ENCODE measurements at regions not wholly inside any gene's neighbourhood (a gene's known extent, or its start where the extent isn't known, plus 50 kb on each side); places are given as distances from the start of the nearest gene placed in this dataset.
A peak's percentile ranks its signal among the peaks of the same experiment; 100 is the strongest.
"Not testable (repeated sequence)": the region's sequence is repeated elsewhere in the genome, so short reads cannot be mapped to it uniquely, and the experiment has no call there.

- Histone ChIP-seq H3K36me3 (ENCODE audit: insufficient read depth, insufficient read length, low read length) (no peaks in the 10 kb centered on the region), H3K27me3 (ENCODE audit: insufficient read depth, insufficient read length) (no peaks in the 10 kb centered on the region), H3K4me3 (ENCODE audit: insufficient read length, low read depth) (no peak overlapping the region), H3K4me1 (ENCODE audit: insufficient read depth, insufficient read length) (no peaks in the 10 kb centered on the region), H3K9me3 (ENCODE audit: insufficient read depth, low read length) (no peaks in the 10 kb centered on the region), H3K9ac (ENCODE audit: insufficient read length, low read depth) (no peak overlapping the region)
- TF ChIP-seq SUZ12 (IDR thresholded peaks at IDR 0.05; ENCODE audit: extremely low read depth, insufficient read depth, insufficient read length) = no peak
- DNase-seq (ENCODE audit: low read depth, low spot score) = no peak
These were observed 64.1 kb upstream of the MMS22L start for GRCh38 chr6:97347111-97347510.

GRCh38 chr6:97361286-97361685 is 78.3 kb upstream of the MMS22L start:
- no peak for DNase-seq (ENCODE audit: low read depth, low spot score)
- no peak overlapping the region for H3K4me3 ChIP-seq (ENCODE audit: insufficient read length, low read depth)
- no peak for TF ChIP-seq SUZ12 (IDR thresholded peaks at IDR 0.05; ENCODE audit: extremely low read depth, insufficient read depth, insufficient read length)
- TF ChIP-seq ZNF274 (IDR thresholded peaks at IDR 0.05; ENCODE audit: low read depth, low read length) = no peak
- TF ChIP-seq YY1 (IDR thresholded peaks at IDR 0.05; ENCODE audit: insufficient read depth, insufficient read length) = no peak
- no peaks in the 10 kb centered on the region for H3K36me3 ChIP-seq (ENCODE audit: insufficient read depth, insufficient read length, low read length)
- no peaks in the 10 kb centered on the region for H3K4me1 ChIP-seq (ENCODE audit: insufficient read depth, insufficient read length)
- no peaks in the 10 kb centered on the region for H3K27me3 ChIP-seq (ENCODE audit: insufficient read depth, insufficient read length)
- H3K9me3 ChIP-seq (ENCODE audit: insufficient read depth, low read length) = no peaks in the 10 kb centered on the region
- H3K9ac ChIP-seq (ENCODE audit: insufficient read length, low read depth) = no peak overlapping the region

- no peak for DNase-seq (ENCODE audit: low read depth, low spot score)
- H3K4me3 ChIP-seq (ENCODE audit: insufficient read length, low read depth) = no peak overlapping the region
- TF ChIP-seq SUZ12 (IDR thresholded peaks at IDR 0.05; ENCODE audit: extremely low read depth, insufficient read depth, insufficient read length) (no peak), ZNF274 (IDR thresholded peaks at IDR 0.05; ENCODE audit: low read depth, low read length) (no peak), YY1 (IDR thresholded peaks at IDR 0.05; ENCODE audit: insufficient read depth, insufficient read length) (no peak)
- H3K9me3 ChIP-seq (ENCODE audit: insufficient read depth, low read length) = no peaks in the 10 kb centered on the region
- H3K9ac ChIP-seq (ENCODE audit: insufficient read length, low read depth) = no peak overlapping the region
- H3K27me3 ChIP-seq (ENCODE audit: insufficient read depth, insufficient read length) = no peaks in the 10 kb centered on the region
- H3K4me1 ChIP-seq (ENCODE audit: insufficient read depth, insufficient read length) = no peaks in the 10 kb centered on the region
- H3K36me3 ChIP-seq (ENCODE audit: insufficient read depth, insufficient read length, low read length) = no peaks in the 10 kb centered on the region
These were observed 81.3 kb upstream of the MMS22L start for GRCh38 chr6:97364327-97364726.

- not testable (repeated sequence) for H3K27me3 ChIP-seq (ENCODE audit: insufficient read depth, insufficient read length); H3K4me1 ChIP-seq (ENCODE audit: insufficient read depth, insufficient read length); DNase-seq (ENCODE audit: low read depth, low spot score); H3K4me3 ChIP-seq (ENCODE audit: insufficient read length, low read depth); H3K36me3 ChIP-seq (ENCODE audit: insufficient read depth, insufficient read length, low read length); H3K9ac ChIP-seq (ENCODE audit: insufficient read length, low read depth); H3K9me3 ChIP-seq (ENCODE audit: insufficient read depth, low read length)
These were observed 99.1 kb upstream of the MMS22L start for GRCh38 chr6:97382071-97382470.

GRCh38 chr6:97392735-97393134 is 109.7 kb upstream of the MMS22L start:
- no peak overlapping the region for H3K4me3 ChIP-seq (ENCODE audit: insufficient read length, low read depth)
- no peaks in the 10 kb centered on the region for H3K27me3 ChIP-seq (ENCODE audit: insufficient read depth, insufficient read length)
- DNase-seq (ENCODE audit: low read depth, low spot score) = no peak
- TF ChIP-seq SUZ12 (IDR thresholded peaks at IDR 0.05; ENCODE audit: extremely low read depth, insufficient read depth, insufficient read length) (no peak), YY1 (IDR thresholded peaks at IDR 0.05; ENCODE audit: insufficient read depth, insufficient read length) (no peak), ZNF274 (IDR thresholded peaks at IDR 0.05; ENCODE audit: low read depth, low read length) (no peak)
- no peaks in the 10 kb centered on the region for H3K4me1 ChIP-seq (ENCODE audit: insufficient read depth, insufficient read length)
- no peaks in the 10 kb centered on the region for H3K36me3 ChIP-seq (ENCODE audit: insufficient read depth, insufficient read length, low read length)
- no peak overlapping the region for H3K9ac ChIP-seq (ENCODE audit: insufficient read length, low read depth)
- no peaks in the 10 kb centered on the region for H3K9me3 ChIP-seq (ENCODE audit: insufficient read depth, low read length)

- H3K4me3 ChIP-seq (ENCODE audit: insufficient read length, low read depth) = no peak overlapping the region
- peak; percentile 36 for DNase-seq (ENCODE audit: low read depth, low spot score)
- TF ChIP-seq YY1 (IDR thresholded peaks at IDR 0.05; ENCODE audit: insufficient read depth, insufficient read length) (no peak), ZNF274 (IDR thresholded peaks at IDR 0.05; ENCODE audit: low read depth, low read length) (no peak), SUZ12 (IDR thresholded peaks at IDR 0.05; ENCODE audit: extremely low read depth, insufficient read depth, insufficient read length) (no peak)
- H3K27me3 ChIP-seq (ENCODE audit: insufficient read depth, insufficient read length) = no peaks in the 10 kb centered on the region
- no peak overlapping the region for H3K9ac ChIP-seq (ENCODE audit: insufficient read length, low read depth)
- no peaks in the 10 kb centered on the region for H3K4me1 ChIP-seq (ENCODE audit: insufficient read depth, insufficient read length)
- H3K36me3 ChIP-seq (ENCODE audit: insufficient read depth, insufficient read length, low read length) = no peaks in the 10 kb centered on the region
- no peaks in the 10 kb centered on the region for H3K9me3 ChIP-seq (ENCODE audit: insufficient read depth, low read length)
These were observed 111.2 kb upstream of the MMS22L start for GRCh38 chr6:97394160-97394748.

GRCh38 chr6:97396880-97397279 is 113.9 kb upstream of the MMS22L start:
- Histone ChIP-seq H3K36me3 (ENCODE audit: insufficient read depth, insufficient read length, low read length) (no peaks in the 10 kb centered on the region), H3K4me3 (ENCODE audit: insufficient read length, low read depth) (no peak overlapping the region), H3K9ac (ENCODE audit: insufficient read length, low read depth) (no peak overlapping the region), H3K27me3 (ENCODE audit: insufficient read depth, insufficient read length) (no peaks in the 10 kb centered on the region), H3K9me3 (ENCODE audit: insufficient read depth, low read length) (no peaks in the 10 kb centered on the region), H3K4me1 (ENCODE audit: insufficient read depth, insufficient read length) (no peaks in the 10 kb centered on the region)
- TF ChIP-seq YY1 (IDR thresholded peaks at IDR 0.05; ENCODE audit: insufficient read depth, insufficient read length) (no peak), SUZ12 (IDR thresholded peaks at IDR 0.05; ENCODE audit: extremely low read depth, insufficient read depth, insufficient read length) (no peak), ZNF274 (IDR thresholded peaks at IDR 0.05; ENCODE audit: low read depth, low read length) (no peak)
- no peak for DNase-seq (ENCODE audit: low read depth, low spot score)

- Histone ChIP-seq H3K9ac (ENCODE audit: insufficient read length, low read depth) (no peak overlapping the region), H3K4me3 (ENCODE audit: insufficient read length, low read depth) (no peak overlapping the region), H3K4me1 (ENCODE audit: insufficient read depth, insufficient read length) (no peaks in the 10 kb centered on the region), H3K27me3 (ENCODE audit: insufficient read depth, insufficient read length) (no peaks in the 10 kb centered on the region), H3K9me3 (ENCODE audit: insufficient read depth, low read length) (no peaks in the 10 kb centered on the region), H3K36me3 (ENCODE audit: insufficient read depth, insufficient read length, low read length) (no peaks in the 10 kb centered on the region)
- TF ChIP-seq SUZ12 (IDR thresholded peaks at IDR 0.05; ENCODE audit: extremely low read depth, insufficient read depth, insufficient read length) (no peak), YY1 (IDR thresholded peaks at IDR 0.05; ENCODE audit: insufficient read depth, insufficient read length) (no peak)
- DNase-seq (ENCODE audit: low read depth, low spot score) = no peak
These were observed 116.2 kb upstream of the MMS22L start for GRCh38 chr6:97399208-97399607.
